ENCODE measurements at regions not wholly inside any gene's neighbourhood (a gene's known extent, or its start where the extent isn't known, plus 50 kb on each side); places are given as distances from the start of the nearest gene placed in this dataset.

DNA sequence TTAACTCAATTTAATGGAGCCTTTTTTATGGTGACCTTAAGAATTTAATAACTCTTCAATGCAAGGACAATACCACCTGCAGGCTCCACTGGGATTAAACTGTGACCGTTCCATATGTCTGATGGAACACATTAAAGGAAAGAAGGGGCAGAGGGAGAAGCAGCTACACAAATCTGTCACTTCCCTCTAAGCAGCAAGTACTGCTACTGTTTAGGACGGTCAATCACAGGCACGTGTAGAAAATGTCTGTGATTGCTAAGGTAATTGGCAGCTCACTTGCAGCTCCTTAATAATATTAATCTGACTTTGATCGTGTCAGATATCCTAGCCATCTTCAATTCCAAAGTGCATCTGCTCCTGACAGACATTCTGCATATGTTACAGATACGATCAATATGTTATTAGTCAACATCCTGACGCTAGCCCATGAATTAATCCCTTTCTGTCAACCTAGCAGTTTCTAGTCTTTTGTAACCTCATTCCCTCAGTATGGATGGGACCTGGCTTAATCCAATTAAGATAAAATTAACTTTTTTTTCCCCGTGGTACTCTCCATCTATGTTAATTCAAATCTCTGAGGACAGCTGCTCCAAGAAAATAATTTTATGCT, 1012.4 kb downstream of the AMY1C start:
- in situ Hi-C loops (cut with HindIII; ENCODE audit: low sequenced_read_pairs): no loop called here
- TF ChIP-seq, protein P1, sequence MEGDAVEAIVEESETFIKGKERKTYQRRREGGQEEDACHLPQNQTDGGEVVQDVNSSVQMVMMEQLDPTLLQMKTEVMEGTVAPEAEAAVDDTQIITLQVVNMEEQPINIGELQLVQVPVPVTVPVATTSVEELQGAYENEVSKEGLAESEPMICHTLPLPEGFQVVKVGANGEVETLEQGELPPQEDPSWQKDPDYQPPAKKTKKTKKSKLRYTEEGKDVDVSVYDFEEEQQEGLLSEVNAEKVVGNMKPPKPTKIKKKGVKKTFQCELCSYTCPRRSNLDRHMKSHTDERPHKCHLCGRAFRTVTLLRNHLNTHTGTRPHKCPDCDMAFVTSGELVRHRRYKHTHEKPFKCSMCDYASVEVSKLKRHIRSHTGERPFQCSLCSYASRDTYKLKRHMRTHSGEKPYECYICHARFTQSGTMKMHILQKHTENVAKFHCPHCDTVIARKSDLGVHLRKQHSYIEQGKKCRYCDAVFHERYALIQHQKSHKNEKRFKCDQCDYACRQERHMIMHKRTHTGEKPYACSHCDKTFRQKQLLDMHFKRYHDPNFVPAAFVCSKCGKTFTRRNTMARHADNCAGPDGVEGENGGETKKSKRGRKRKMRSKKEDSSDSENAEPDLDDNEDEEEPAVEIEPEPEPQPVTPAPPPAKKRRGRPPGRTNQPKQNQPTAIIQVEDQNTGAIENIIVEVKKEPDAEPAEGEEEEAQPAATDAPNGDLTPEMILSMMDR (IDR thresholded peaks at IDR 0.05; ENCODE audit: low read depth, low read length, missing control alignments): no peak
- no peak for DNase-seq (ENCODE audit: low read depth)
- no peak overlapping the region for H3K4me3 ChIP-seq (ENCODE audit: low read depth, low read length)

DNA sequence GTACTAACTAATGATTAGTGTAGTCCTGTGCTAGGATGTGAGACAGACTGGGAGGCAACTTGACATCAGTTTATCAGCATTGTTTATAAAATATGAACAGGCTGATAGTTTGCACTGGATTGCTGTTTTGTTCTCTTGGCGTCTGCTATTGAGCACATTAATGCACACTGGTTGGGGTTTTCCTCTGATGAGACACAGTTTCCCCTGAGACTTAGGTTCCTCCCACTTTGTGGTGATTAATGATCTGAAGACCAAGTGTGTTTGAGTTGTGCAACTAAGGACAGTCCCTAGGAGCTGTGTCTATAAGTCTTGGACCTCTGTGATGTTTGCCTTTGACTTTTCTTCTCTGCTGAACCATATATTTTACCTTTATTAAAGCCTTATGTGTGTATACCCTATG, 1015.4 kb downstream of the AMY1C start:
- DNase-seq (ENCODE audit: low read depth): no peak
- in situ Hi-C loops (cut with HindIII; ENCODE audit: low sequenced_read_pairs): no loop called here
- TF ChIP-seq, protein P1 (IDR thresholded peaks at IDR 0.05; ENCODE audit: low read depth, low read length, missing control alignments): no peak
- H3K4me3 ChIP-seq (ENCODE audit: low read depth, low read length): no peak overlapping the region

- DNase-seq (ENCODE audit: low read depth): no peak
- H3K4me3 ChIP-seq (ENCODE audit: low read depth, low read length): no peak overlapping the region
- in situ Hi-C loops (cut with HindIII; ENCODE audit: low sequenced_read_pairs): no loop called here
- TF ChIP-seq, protein P1 (IDR thresholded peaks at IDR 0.05; ENCODE audit: low read depth, low read length, missing control alignments): no peak
Observed at GRCh38 chr1:104768466-104768865, 1018.8 kb downstream of the AMY1C start.

DNA sequence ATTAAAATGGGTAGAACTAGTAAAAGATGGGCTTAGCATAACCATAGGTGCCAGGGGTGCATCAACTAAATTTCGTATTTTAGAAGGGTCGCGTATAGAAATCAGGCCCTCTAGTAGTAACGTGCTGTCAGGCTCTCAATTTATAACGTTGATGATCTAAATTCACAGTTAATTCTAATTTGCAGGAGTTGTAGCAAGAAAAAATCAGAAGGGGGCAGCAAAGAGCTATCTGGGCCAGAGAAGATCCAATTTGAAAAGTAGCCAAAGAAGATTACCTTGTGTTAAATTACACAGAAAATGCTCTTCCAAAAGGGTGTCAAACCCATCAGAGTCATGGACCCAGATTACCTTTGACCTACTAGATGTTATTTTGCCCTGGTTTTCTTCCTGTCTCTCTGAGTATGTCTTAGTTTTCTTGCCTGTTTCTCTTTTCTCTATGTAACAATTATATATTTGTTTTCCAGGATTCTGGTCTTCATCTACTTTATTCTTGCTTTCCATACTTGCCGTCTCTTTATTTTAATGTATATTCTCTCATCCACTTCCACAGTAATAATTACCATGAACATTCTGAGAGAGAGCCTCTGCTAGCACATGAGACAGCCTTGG, 1030.9 kb downstream of the AMY1C start:
- TF ChIP-seq, protein P1 (IDR thresholded peaks at IDR 0.05; ENCODE audit: low read depth, low read length, missing control alignments): peak; percentile 73
- in situ Hi-C loops (cut with HindIII; ENCODE audit: low sequenced_read_pairs): no loop called here
- H3K4me3 ChIP-seq (ENCODE audit: low read depth, low read length): no peak overlapping the region
- DNase-seq (ENCODE audit: low read depth): peak; percentile 1

DNA sequence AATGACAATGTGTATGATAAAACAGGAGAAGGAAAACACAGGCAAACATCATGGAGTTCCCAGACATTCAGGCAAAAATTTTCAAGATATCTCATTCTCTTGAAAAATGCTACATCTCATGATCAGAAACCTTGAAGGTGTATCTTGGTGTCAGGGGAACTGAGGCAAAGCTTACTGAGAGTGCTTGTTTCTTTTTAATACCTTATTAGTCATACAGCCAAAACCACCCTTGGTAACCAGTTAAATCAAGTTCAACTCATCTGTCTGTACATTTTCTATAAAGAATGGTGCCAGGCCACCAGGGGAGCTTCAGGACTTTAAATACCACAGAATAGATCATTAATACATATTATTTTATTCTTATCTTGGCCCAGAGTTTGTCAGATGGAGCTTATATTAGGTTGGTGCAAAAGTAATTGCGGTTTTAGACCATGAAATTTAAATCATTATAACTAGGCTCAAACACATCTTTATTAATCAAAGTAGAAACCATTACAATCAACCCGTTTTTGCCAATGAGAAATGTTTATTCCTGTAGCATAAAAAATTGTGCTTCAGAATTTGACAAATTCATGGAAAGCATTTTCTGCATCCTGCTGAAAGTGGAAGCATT, 1036.0 kb downstream of the AMY1C start:
- H3K4me3 ChIP-seq (ENCODE audit: low read depth, low read length): no peak overlapping the region
- in situ Hi-C loops (cut with HindIII; ENCODE audit: low sequenced_read_pairs): no loop called here
- no peak for DNase-seq (ENCODE audit: low read depth)
- TF ChIP-seq, protein P1 (IDR thresholded peaks at IDR 0.05; ENCODE audit: low read depth, low read length, missing control alignments): no peak

- TF ChIP-seq, protein P1 (IDR thresholded peaks at IDR 0.05; ENCODE audit: low read depth, low read length, missing control alignments): no peak
- no peak overlapping the region for H3K4me3 ChIP-seq (ENCODE audit: low read depth, low read length)
- in situ Hi-C loops (cut with HindIII; ENCODE audit: low sequenced_read_pairs): no loop called here
- DNase-seq (ENCODE audit: low read depth): no peak
Observed at GRCh38 chr1:104787866-104788510, 1038.3 kb downstream of the AMY1C start.
